Mucosa of rectum (tissue), 2 donors: ENCODE measurements at regions not wholly inside any gene's neighbourhood (a gene's known extent, or its start where the extent isn't known, plus 50 kb on each side); places are given as distances from the start of the nearest gene placed in this dataset.

Source experiments
- H3K27ac ChIP-seq, 2 donors: one replicate each; pipeline ENCODE4 v1.7.0; 2013; ENCODE audit warnings: inconsistent platforms in 2 of 2, low read depth in 2 of 2, low read length in 2 of 2
- H3K27me3 ChIP-seq, 2 donors: one replicate each; pipeline ENCODE4 v1.7.0; 2013; ENCODE audit warnings: low read length in 2 of 2; ENCODE audit not compliant: control insufficient read depth in 2 of 2, insufficient read depth in 2 of 2
- H3K36me3 ChIP-seq, 2 donors: one replicate each; pipeline ENCODE4 v1.7.0; 2013; ENCODE audit warnings: low read length in 2 of 2; ENCODE audit not compliant: control insufficient read depth in 2 of 2, insufficient read depth in 2 of 2
- H3K4me1 ChIP-seq, 2 donors: one replicate each; pipeline ENCODE4 v1.7.0; 2013; ENCODE audit warnings: low read length in 2 of 2, mild to moderate bottlenecking in 1 of 2; ENCODE audit not compliant: control insufficient read depth in 2 of 2, insufficient read depth in 2 of 2
- H3K4me3 ChIP-seq, 2 donors: one replicate each; pipeline ENCODE4 v1.7.0; 2013; ENCODE audit warnings: low read length in 2 of 2
- H3K9ac ChIP-seq, 2 donors: one replicate each; pipeline ENCODE4 v1.7.0; 2013; ENCODE audit warnings: low read length in 2 of 2, low read depth in 1 of 2, mild to moderate bottlenecking in 1 of 2
- H3K9me3 ChIP-seq, 2 donors: one replicate each; pipeline ENCODE4 v1.7.0; 2013; ENCODE audit warnings: low read length in 2 of 2; ENCODE audit not compliant: control insufficient read depth in 2 of 2
- donor health status: healthy.
- donor health status: Normal muscosa, but diverticular disease.

- H3K4me1 ChIP-seq = no peaks in the 10 kb centered on the region
- no peaks in the 10 kb centered on the region for H3K36me3 ChIP-seq
- H3K27ac ChIP-seq = no peak overlapping the region
- no peak overlapping the region for H3K9ac ChIP-seq
- H3K27me3 ChIP-seq = no peaks in the 10 kb centered on the region
- no peak overlapping the region for H3K4me3 ChIP-seq
- no peaks in the 10 kb centered on the region for H3K9me3 ChIP-seq
Observed at GRCh38 chr3:135310317-135310716, 515.3 kb downstream of the EPHB1 start.

GRCh38 chr3:135311699-135312098 is 516.6 kb downstream of the EPHB1 start:
- Histone ChIP-seq H3K9ac (no peak overlapping the region), H3K4me1 (no peaks in the 10 kb centered on the region), H3K36me3 (no peaks in the 10 kb centered on the region)

GRCh38 chr3:135314237-135314636 is 519.2 kb downstream of the EPHB1 start:
- Histone ChIP-seq H3K4me3 (no peak overlapping the region), H3K9me3 (no peaks in the 10 kb centered on the region), H3K4me1 (no peaks in the 10 kb centered on the region), H3K9ac (no peak overlapping the region), H3K27ac (no peak overlapping the region), H3K27me3 (no peaks in the 10 kb centered on the region), H3K36me3 (no peaks in the 10 kb centered on the region)

More at GRCh38 chr3:135311699-135312098, 516.6 kb downstream of the EPHB1 start:
- no peak overlapping the region for H3K4me3 ChIP-seq
- H3K27me3 ChIP-seq = no peaks in the 10 kb centered on the region
- H3K27ac ChIP-seq = no peak overlapping the region
- H3K9me3 ChIP-seq = no peaks in the 10 kb centered on the region

- H3K27me3 ChIP-seq = no peaks in the 10 kb centered on the region
- H3K9ac ChIP-seq = no peak overlapping the region
- no peak overlapping the region for H3K27ac ChIP-seq
- no peaks in the 10 kb centered on the region for H3K36me3 ChIP-seq
- no peaks in the 10 kb centered on the region for H3K4me1 ChIP-seq
- H3K4me3 ChIP-seq = no peak overlapping the region
- H3K9me3 ChIP-seq = no peaks in the 10 kb centered on the region
Observed at GRCh38 chr3:135324301-135324700, 529.2 kb downstream of the EPHB1 start.

- H3K4me3 ChIP-seq = no peak overlapping the region
- H3K4me1 ChIP-seq = no peaks in the 10 kb centered on the region
- no peaks in the 10 kb centered on the region for H3K9me3 ChIP-seq
- no peaks in the 10 kb centered on the region for H3K36me3 ChIP-seq
- no peaks in the 10 kb centered on the region for H3K27me3 ChIP-seq
- no peak overlapping the region for H3K9ac ChIP-seq
- H3K27ac ChIP-seq = no peak overlapping the region
Observed at GRCh38 chr3:135325096-135325495, 530.0 kb downstream of the EPHB1 start.

- Histone ChIP-seq H3K27ac (no peak overlapping the region), H3K27me3 (no peaks in the 10 kb centered on the region), H3K4me1 (no peaks in the 10 kb centered on the region), H3K4me3 (no peak overlapping the region), H3K36me3 (no peaks in the 10 kb centered on the region), H3K9ac (no peak overlapping the region), H3K9me3 (no peaks in the 10 kb centered on the region)
Observed at GRCh38 chr3:135325726-135326235, 530.7 kb downstream of the EPHB1 start.

GRCh38 chr3:135326851-135327250 is 531.8 kb downstream of the EPHB1 start:
- no peaks in the 10 kb centered on the region for H3K4me1 ChIP-seq
- H3K9ac ChIP-seq = no peak overlapping the region
- no peaks in the 10 kb centered on the region for H3K27me3 ChIP-seq
- H3K4me3 ChIP-seq = no peak overlapping the region
- H3K9me3 ChIP-seq = no peaks in the 10 kb centered on the region
- H3K27ac ChIP-seq = no peak overlapping the region
- H3K36me3 ChIP-seq = no peaks in the 10 kb centered on the region

- no peaks in the 10 kb centered on the region for H3K36me3 ChIP-seq
- no peaks in the 10 kb centered on the region for H3K4me1 ChIP-seq
- no peaks in the 10 kb centered on the region for H3K27me3 ChIP-seq
- H3K4me3 ChIP-seq = no peak overlapping the region
- no peak overlapping the region for H3K9ac ChIP-seq
- H3K9me3 ChIP-seq = no peaks in the 10 kb centered on the region
- no peak overlapping the region for H3K27ac ChIP-seq
Observed at GRCh38 chr3:135328036-135328435, 533.0 kb downstream of the EPHB1 start.

GRCh38 chr3:135329479-135329878 is 534.4 kb downstream of the EPHB1 start:
- Histone ChIP-seq H3K27ac (no peak overlapping the region), H3K36me3 (no peaks in the 10 kb centered on the region), H3K4me1 (no peaks in the 10 kb centered on the region), H3K9me3 (no peaks in the 10 kb centered on the region), H3K27me3 (no peaks in the 10 kb centered on the region), H3K9ac (no peak overlapping the region), H3K4me3 (no peak overlapping the region)

- Histone ChIP-seq H3K27ac (no peak overlapping the region), H3K4me3 (no peak overlapping the region), H3K4me1 (no peaks in the 10 kb centered on the region), H3K9ac (no peak overlapping the region), H3K9me3 (no peaks in the 10 kb centered on the region), H3K36me3 (no peaks in the 10 kb centered on the region), H3K27me3 (no peaks in the 10 kb centered on the region)
Observed at GRCh38 chr3:135337192-135337591, 542.1 kb downstream of the EPHB1 start.

GRCh38 chr3:135348690-135349089 is 553.6 kb downstream of the EPHB1 start:
- H3K27ac ChIP-seq = no peak overlapping the region
- peaks cover 0 to 2% of the 10 kb centered on the region in 2 donors for H3K27me3 ChIP-seq
- no peak overlapping the region for H3K4me3 ChIP-seq
- H3K36me3 ChIP-seq = no peaks in the 10 kb centered on the region
- H3K9ac ChIP-seq = no peak overlapping the region
- no peaks in the 10 kb centered on the region for H3K4me1 ChIP-seq
- H3K9me3 ChIP-seq = no peaks in the 10 kb centered on the region
